ENCODE measurements at regions not wholly inside any gene's neighbourhood (a gene's known extent, or its start where the extent isn't known, plus 50 kb on each side); places are given as distances from the start of the nearest gene placed in this dataset.

- TF ChIP-seq RXRA (IDR thresholded peaks at IDR 0.05) (no peak), MAX (IDR thresholded peaks at IDR 0.05) (no peak), HNF4A (conservative IDR thresholded peaks at IDR 0.05) (no peak), GABPA (IDR thresholded peaks at IDR 0.05 in 1 of 2, conservative IDR thresholded peaks at IDR 0.05 in 1 of 2) (no peak), HNF4G (IDR thresholded peaks at IDR 0.05) (no peak), YY1 (IDR thresholded peaks at IDR 0.05) (no peak), RAD21 (IDR thresholded peaks at IDR 0.05) (no peak), NR2F2 (IDR thresholded peaks at IDR 0.05) (no peak), FOXA1 (IDR thresholded peaks at IDR 0.05) (no peak), CTCF (IDR thresholded peaks at IDR 0.05; ENCODE audit: low read depth, low read length, missing input control) (no peak), FOXA2 (IDR thresholded peaks at IDR 0.05) (no peak), ATF3 (IDR thresholded peaks at IDR 0.05) (no peak), TAF1 (conservative IDR thresholded peaks at IDR 0.05) (no peak), ZBTB33 (IDR thresholded peaks at IDR 0.05) (no peak), SP1 (IDR thresholded peaks at IDR 0.05) (no peak), REST (IDR thresholded peaks at IDR 0.05) (no peak), EGR1 (IDR thresholded peaks at IDR 0.05; ENCODE audit: low read depth in 2 of 2) (no peak), JUND (IDR thresholded peaks at IDR 0.05) (no peak)
- Histone ChIP-seq H3K4me3 (ENCODE audit: low read depth in 1 of 3, low read length in 3 of 3) (no peak overlapping the region), H3K36me3 (ENCODE audit: control insufficient read depth in 4 of 4, insufficient read depth in 3 of 4, low read depth in 1 of 4, low read length in 3 of 4) (no peaks in the 10 kb centered on the region), H3K9me3 (ENCODE audit: control insufficient read depth in 4 of 4, low read length in 3 of 4) (no peaks in the 10 kb centered on the region), H3K27me3 (ENCODE audit: control insufficient read depth in 4 of 4, insufficient read depth in 4 of 4, low read length in 3 of 4) (peaks cover 0 to 3% (median 0%) of the 10 kb centered on the region in 4 donors), H3K27ac (ENCODE audit: low read depth in 1 of 2, low read length in 2 of 2) (no peak overlapping the region), H3K9ac (ENCODE audit: low read depth in 1 of 2, low read length in 2 of 2) (no peak overlapping the region), H3K4me1 (ENCODE audit: control insufficient read depth in 4 of 4, insufficient read depth in 4 of 4, low read length in 3 of 4) (no peaks in the 10 kb centered on the region)
- no peak for DNase-seq (ENCODE audit: low spot score)
- WGBS = 85% methylated on average over 3 of the region's 3 CpGs
Observed at GRCh38 chr18:1676387-1676786, 771.7 kb downstream of the ADCYAP1 start.
